ENCODE measurements at regions not wholly inside any gene's neighbourhood (a gene's known extent, or its start where the extent isn't known, plus 50 kb on each side); places are given as distances from the start of the nearest gene placed in this dataset.
"Not testable (repeated sequence)": the region's sequence is repeated elsewhere in the genome, so short reads cannot be mapped to it uniquely, and the experiment has no call there.

DNA sequence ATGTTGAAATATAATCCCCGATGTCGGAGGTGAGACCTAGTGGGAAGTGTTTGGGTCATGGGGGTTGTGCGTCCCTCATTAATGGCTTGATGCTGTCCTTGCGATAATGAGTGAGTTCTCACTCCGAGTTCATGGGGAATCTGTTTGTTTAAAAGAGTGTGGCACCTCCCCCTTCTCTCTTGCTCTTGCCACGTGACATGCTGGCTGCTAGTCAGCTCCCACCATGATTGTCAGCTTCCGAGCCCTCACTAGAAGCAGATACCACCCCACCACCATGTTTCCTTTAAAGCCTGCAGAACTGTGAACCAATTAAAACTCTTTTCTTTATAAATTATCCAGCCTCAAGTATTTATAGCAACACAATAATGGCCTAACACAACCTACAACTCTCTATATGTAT is 166.3 kb upstream of the MBNL1 start:
- no peak for DNase-seq

DNA sequence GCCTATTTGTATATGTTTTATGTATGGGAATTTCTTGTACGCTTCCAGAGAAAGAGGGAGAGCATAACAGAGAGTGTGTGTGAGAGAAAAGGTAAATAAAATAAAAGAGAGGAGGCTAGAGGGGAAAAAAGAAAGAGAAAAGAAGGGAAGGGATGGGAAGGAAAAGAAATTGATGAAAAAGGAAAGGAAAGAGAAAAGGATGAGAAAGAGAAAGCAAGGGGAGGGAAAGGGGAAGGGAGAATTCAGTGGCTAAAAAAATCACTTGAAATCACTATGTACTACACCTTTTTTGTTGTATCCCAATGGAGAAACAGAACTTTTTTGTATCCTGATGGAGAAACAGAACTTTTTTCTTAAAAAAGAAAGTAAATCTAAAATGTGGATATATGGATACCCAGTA is 165.5 kb upstream of the MBNL1 start:
- DNase-seq: no peak

DNA sequence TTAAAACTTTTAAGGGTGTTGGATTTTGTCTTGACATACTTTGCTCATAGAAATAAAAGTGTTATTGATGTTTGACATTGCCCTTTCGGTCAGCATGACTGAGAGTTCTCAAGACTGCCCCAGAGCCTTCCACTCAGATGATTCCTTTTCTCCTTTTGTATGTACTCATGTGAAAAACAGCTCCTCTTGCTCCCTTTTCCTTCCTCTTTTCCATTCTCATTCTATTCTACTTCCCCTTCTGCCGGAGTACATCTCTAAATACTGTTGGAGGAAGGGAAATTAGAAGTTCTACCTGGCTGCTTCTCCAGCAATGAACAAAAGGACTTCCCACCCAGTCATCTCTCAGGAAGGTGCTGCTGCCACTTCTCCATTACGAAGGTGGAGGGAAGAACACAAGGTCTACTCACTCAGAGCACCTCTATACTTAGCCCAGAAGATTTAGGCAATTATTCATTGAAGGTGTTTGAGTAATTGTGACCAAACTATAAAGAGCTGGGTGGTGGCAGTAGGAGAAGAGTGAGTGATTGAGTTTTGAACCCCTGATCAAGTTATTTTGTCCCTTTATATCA is 163.8 kb upstream of the MBNL1 start:
- no peak for DNase-seq

DNA sequence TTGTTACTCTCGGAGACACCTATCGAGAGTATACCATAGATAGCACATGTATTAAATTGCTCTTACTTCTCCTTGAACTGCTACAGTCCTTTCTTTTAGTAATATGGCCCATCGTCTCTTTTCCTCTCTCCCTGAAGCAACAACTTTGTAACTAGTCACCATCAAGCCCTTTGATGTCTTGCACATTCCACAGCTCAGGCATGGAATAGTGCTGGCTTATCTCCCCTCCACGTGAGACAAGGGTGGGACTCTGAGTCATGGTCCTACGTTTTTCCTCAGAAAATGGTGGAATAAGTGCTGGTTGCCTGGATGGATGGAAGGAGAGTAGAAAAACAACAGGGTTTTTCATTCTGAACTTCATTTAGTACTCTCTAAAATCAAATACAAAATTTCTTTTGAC is 163.3 kb upstream of the MBNL1 start:
- no peak for DNase-seq

DNA sequence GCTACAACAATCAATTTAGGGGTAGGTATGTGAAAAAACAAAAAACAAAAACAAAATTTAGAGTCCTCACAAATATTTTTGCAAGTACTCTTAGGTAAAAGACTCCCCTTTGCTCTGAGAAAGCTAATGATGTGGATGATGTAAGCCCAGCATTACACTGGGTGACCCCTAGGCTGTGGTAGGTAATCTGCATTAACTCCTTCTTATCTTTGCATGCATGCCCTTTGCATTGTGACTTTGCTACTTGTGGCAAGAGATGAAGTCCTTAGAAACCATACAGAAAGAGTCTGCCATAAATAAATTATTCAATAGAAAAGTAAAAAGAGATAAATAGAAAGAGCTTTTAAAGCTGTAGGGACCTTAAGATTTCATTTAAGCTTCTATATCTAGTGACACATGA is 159.7 kb upstream of the MBNL1 start:
- no peak for DNase-seq

DNA sequence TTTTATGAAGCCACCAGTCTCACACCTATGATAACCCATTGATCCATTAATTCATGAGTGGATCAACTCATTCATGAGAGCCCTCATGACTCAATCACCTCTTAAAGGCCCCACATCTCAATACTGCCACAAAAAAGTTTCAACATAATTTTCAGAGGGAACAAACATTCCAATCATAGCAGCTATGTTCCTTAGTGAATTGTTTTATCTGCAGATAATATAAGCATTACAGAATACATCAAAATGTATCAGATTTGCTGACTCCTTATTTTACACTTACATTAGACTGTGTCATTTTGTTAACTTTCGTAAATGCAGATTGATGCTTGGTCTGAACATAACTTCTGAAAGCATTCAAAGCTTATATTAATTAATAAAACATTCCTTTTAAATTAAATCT is 155.3 kb upstream of the MBNL1 start:
- DNase-seq: no peak

DNA sequence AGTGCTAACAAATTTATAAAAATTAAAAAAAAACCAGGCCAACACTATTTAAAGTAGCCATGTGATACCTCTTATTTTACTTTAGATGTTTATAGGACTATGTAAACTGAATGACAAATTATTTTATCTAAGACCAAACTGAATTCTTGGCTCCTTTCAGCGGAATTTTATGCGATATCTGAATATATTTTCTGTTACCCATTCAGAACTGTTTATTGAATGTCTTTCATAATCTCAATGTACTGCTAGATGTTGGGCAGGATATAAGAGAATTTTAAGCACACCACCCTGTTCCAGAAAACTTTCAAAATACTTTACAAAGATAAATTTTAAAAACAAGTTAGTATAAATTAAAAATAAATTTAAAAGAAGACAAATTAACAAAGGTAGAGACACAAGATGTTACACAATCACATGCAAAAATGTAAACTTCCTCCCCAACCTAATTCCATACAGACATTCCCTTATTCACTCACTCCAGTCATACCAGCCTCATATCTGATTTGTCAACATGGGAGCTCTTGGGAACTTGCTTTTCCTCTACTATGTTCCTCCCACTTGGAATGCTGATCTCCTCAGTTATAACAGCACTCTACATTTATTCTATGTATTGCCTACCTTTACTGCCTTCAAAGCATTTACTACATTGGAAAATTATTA is 154.6 kb upstream of the MBNL1 start:
- DNase-seq: no peak

DNA sequence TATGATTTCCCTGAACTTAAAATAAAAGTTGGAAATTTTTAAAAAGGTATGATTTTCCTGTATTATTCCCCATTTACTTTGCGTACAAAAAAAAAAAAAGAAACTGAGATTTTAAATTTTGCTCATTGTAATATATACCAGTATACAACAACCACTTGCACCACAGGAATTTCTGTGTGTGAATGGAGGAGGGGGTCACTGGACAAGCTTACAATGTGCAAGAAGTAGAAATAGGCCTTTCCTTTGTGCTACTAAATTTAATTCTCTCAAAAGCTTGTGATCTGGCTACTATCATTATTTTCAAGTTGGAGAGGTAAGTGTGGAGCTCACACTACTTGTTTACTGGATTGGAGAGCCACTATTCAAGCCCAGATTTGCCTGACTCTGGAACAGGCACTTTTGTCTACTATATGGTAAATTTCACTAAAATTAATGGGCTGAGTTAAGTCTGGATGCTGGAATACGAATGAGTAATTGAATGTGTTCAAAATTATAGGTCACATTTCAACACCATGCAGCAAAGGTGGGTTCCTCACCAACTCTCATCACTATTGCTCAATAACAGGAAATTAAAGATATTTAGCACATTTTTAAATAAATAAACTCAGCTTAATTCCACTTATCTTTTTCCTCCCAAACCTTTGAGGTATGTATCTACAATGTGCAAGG is 148.0 kb upstream of the MBNL1 start:
- DNase-seq: no peak

DNA sequence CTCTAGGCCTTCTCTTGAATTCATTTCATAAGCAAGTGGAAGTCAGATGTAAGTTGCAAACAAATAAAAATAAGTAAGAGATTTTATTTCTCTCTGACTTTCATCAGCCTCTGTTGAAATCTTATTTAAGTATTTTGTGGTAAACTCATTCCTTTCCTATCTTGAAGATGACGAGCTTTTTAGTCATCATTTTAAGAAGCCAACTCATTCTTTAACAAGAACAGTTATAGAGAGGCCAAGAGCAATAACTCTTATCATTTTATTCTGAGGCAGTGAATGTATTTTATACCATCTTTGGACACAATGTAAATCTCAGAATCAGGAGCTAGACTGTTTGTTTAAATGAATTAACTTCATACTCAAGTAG is 147.5 kb upstream of the MBNL1 start:
- no peak for DNase-seq

DNA sequence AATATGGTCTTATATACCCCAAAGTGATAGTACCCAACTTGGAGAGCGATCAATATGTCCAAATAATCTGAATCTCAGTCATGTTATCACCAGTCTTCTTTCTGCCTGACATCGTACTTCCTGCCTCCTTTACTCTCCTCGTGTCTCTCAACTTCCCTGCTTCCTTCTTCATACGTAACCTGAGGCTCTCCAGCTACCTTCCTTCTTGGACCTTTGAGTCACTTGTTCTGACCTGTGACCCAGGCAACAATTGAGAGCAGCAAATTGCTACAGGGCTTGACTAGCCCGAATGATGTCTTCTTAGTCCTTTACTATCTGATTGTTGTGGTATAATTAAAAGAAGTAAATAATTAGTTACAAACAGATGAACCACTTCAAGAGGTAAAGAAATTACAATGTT is 145.9 kb upstream of the MBNL1 start:
- no peak for DNase-seq

DNA sequence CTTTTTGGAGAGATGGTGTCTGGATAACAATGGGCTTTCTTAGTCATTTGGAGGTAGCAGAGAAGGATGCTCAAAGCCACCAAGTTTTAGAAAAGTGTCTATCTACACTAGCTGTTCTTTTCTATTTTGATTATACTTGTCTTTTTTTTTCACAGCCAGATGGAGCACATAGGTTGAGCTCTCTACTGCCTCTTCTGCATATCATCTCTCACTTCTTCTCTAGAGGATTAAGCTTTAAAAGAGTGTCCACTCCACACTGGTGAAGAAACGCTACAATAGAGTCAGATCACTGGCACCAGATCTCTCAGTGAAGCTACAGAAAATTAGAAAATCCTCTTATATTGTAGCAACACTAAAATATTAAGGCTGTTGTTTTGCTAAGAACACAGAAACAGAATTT is 145.3 kb upstream of the MBNL1 start:
- DNase-seq: no peak

DNA sequence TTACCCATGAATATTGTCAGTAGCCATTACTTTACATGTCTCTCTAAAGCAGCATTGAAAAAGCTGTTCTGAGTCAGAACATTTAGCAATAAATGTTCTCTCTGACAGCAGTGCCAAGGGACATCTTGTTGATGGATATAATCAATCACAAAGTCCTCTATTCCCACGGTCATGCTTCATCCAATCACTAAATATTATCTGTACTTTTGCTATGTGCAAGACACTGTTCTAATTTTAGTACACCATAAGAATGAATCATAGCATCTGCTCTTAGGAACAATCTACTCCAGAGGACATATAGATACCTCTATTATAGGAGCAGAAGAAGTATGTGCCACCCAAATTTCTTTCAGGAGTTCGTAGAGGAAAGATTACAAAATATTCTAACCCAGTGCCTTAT is 142.5 kb upstream of the MBNL1 start:
- no peak for DNase-seq

DNA sequence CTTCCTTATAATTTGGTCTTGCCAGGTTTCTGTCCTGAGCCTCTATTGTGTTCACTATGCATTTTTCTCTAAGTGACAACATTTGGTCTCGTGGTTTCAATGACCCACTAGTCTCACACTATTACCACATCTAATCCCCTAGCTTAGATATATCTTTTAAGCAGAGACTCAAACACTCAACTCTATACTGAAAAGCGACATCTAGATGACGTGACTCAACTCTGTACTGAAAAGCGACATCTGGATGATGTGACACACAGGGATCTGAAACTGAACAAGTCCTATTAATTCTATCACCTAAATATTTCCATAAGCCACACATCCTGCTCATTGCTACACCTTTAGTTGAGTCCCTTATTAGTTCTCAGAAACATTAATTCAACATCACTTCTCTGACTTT is 141.7 kb upstream of the MBNL1 start:
- no peak for DNase-seq

DNA sequence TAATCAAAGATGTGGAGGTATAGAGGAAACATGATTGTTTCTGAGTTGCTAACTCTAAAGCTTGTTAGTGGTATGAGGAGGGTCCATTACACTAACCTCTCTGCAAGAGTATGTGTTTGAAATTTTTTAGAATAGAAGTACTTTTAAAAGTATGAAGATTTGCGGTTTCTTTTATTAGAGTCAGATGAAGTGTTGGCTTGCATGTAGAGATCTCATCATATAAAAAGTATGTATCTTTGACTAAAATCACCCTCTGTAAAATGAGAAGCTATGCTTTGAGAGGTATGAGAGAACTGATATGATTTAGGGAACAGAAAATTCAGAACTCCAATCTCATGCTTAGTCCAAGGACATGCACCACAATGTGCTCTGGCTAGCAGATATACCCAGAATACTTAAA is 140.4 kb upstream of the MBNL1 start:
- DNase-seq: no peak

DNA sequence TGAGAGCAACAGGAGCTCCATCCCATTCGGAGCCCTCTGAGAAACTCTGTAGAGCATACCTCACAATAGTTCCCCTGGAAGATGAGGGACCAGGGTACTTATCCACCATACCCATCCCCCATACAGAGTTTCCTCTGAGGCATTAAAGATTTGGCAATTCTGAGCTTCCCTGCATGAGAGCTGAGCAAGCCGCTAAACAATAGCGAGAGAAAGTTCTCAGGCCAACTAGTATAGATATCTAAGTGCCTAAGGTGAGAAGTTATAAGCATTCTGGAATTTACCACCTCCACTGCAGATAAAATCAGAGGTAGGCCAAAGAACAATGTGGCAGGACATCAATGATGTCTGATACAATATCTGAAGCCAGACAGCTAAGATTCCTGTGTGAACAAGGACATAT is 129.1 kb upstream of the MBNL1 start:
- DNase-seq: no peak

DNA sequence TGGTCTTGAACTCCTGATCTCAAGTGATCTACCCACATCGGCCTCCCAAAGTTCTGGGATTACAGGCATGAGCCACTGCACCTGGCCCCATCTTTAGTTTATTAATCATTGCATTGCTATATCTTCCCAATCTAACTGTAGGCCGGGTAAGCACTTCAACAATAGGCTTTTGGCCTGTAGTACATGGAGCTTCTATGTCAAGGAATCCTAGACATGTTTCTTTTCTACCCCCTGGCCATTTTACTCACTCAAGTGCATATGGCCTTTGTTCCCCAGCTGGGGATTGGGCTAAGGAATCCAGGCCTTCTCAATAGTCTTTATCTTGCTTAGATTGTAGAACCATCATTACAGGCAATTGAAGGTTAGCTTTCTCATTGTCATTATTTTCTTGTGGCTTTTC is 122.3 kb upstream of the MBNL1 start:
- DNase-seq: no peak

DNA sequence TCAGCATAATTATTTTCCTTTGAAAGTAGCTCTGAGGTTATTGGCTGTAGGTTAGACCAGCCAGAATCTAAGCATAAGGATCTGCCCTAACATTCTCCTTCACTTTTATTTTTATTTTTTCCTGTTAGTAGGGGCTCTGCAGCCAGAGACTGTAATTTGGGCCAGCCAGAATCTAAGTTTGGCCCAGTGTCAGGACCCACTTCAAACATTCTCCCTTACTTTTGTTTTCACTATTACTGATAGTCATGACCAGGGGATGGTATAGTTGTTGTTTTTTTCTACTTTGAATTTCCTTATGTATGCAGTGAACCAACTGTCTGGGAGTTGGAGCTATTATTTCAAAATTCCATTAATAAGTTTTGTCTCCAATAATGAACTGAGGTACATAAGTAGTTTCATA is 121.0 kb upstream of the MBNL1 start:
- no peak for DNase-seq

DNA sequence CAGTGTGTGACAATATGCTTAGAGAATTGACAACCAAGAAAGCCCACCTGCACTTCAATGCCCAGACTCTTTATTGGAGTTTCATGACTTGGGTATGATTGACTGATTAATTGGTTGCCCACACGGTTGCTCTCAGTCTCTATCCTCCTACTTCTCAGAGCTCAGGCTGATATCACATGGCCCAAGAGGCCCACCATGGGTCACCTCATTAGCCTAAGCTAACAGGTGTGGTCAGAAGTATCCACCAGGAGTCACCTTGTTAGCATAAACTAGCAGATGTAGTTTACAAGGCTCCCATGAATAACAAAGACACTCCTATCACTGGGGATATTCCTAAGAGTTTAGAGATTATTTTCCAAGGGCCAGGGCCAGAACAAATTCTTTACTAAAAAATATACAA is 120.2 kb upstream of the MBNL1 start:
- DNase-seq: no peak

DNA sequence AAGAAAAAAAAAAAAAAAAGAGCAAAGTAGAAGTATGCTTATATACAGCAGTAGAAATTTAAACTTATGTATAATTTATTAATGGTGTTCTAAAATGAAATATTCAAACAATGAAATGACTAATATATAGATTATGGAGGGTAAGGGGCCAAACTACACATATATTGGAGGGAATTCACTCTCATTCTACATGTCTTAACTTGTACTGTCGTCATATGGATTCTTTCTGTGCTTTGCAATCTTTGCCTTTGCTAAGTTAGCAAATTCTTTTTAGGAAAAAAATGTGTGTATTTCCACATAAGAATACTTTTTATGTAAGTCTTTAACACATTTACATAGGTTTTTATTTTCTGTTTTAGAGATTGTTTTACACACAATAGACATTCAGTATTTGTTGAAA is 118.9 kb upstream of the MBNL1 start:
- DNase-seq: no peak

DNA sequence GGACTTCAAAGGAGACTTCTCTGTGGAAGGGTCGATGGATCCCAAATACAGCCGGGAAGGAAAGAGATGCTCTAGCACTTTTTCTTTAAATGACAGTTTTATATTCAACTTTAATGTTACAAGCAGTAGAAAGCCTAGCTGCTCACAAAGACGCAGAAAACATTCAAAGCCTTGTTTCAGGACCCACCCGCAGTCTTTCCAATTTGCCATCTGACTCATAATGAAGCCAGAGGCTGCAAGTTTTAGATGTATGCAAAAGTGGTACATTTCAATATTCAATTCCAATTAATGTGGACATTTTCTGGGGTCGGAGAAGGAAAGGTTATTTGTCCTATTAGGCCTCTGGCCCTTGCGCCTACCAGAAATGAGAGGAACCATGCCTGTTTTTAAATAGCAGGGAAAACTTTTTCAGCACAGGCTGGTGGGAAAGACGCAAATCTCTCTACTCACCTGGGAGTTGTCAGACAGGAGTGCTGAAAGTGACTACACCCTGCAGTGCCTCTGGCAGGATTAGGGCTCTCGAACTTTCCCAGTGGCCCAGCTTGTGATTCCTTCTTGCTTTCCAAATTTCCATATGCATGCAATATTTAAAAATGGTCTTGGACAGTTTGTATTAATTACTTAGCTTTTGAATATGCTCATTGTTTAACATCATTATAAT is 117.4 kb upstream of the MBNL1 start:
- no peak for DNase-seq

DNA sequence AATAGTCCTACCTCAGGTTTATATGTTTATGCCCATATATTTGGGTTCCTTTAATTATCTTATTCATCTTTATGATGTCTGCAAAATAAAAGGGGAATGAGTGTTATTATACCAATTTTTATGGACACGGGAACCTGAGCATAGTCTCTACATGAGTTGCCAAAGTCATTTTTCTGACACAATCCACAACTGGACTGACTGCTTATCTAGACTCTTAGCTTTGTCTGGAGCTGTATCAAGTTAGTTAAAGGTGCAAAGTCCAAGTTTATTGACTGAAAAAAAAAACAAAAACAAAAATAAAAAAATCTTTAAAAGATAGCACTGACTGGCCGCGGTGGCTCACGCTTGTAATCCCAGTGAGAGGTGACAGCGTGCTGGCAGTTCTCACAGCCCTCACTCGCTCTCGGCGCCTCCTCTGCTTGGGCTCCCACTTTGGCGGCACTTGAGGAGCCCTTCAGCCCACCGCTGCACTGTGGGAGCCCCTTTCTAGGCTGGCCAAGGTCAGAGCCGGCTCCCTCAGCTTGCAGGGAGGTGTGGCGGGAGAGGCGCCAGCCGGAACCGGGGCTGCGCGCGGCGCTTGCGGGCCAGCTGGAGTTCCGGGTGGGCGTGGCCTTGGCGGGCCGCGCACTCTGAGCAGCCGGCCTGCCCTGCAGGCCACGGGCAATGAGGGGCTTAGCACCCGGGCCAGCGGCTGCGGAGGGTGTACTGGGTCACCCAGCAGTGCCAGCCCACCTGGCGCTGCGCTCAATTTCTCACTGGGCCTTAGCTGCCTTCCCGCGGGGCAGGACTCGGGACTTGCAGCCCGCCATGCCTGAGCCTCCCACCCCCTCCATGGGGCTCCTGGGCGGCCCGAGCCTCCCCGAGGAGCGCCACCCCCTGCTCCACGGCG is 116.6 kb upstream of the MBNL1 start:
- DNase-seq: not testable (repeated sequence)

DNA sequence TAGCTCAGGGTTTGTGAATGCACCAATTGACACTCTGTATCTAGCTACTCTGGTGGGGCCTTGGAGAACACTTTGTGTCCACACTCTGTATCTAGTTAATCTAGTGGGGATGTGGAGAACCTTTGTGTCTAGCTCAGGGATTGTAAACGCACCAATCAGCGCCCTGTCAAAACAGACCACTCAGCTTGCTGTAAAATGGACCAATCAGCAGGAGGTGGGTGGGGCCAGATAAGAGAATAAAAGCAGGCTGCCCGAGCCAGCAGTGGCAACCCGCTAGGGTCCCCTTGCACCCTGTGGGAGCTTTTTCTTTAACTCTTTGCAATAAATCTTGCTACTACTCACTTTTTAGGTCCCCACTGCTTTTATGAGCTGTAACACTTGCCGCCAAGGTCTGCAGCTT is 115.6 kb upstream of the MBNL1 start:
- not testable (repeated sequence) for DNase-seq
